RWPE2 (cell line): ENCODE measurements at regions not wholly inside any gene's neighbourhood (a gene's known extent, or its start where the extent isn't known, plus 50 kb on each side); places are given as distances from the start of the nearest gene placed in this dataset.
"Not testable (repeated sequence)": the region's sequence is repeated elsewhere in the genome, so short reads cannot be mapped to it uniquely, and the experiment has no call there.

Experiments used
- ATAC-seq: fragments of 200-7000 bp; cut with Tn5 transposase; 3 replicates; pipeline ENCODE4 v1.9.1; 2021; ENCODE audit warnings: low read depth
- DNase-seq: peaks from one replicate; pipeline ENCODE4 v3.0.0-alpha.2; 2020; ENCODE audit warnings: low spot score
- H3K27ac ChIP-seq: fragments of 450-650 bp; 2 replicates; pipeline ENCODE4 v1.5.1; 2017; ENCODE audit warnings: mild to moderate bottlenecking; ENCODE audit not compliant: poor library complexity, severe bottlenecking
- H3K27me3 ChIP-seq: fragments of 250-450 bp; sonication (Bioruptor Pico); 2 replicates; pipeline ENCODE4 v1.5.1; 2021; ENCODE audit warnings: mild to moderate bottlenecking, moderate library complexity; ENCODE audit not compliant: insufficient read depth, poor library complexity, severe bottlenecking
- H3K36me3 ChIP-seq: fragments of 250-450 bp; sonication (Bioruptor Pico); 2 replicates; pipeline ENCODE4 v1.5.1; 2020; ENCODE audit warnings: low read depth, mild to moderate bottlenecking, moderate library complexity
- H3K4me1 ChIP-seq: fragments of 250-450 bp; sonication (Bioruptor Pico); 2 replicates; pipeline ENCODE4 v1.5.1; 2021; ENCODE audit warnings: mild to moderate bottlenecking, moderate library complexity; ENCODE audit not compliant: insufficient read depth, poor library complexity, severe bottlenecking
- H3K4me3 ChIP-seq: fragments of 250-450 bp; sonication (Bioruptor Pico); 2 replicates; pipeline ENCODE4 v1.5.1; 2021; ENCODE audit warnings: mild to moderate bottlenecking, moderate library complexity; ENCODE audit not compliant: severe bottlenecking
- H3K9me3 ChIP-seq: fragments of 250-450 bp; sonication (Bioruptor Pico); 2 replicates; pipeline ENCODE4 v1.5.1; 2021; ENCODE audit warnings: mild to moderate bottlenecking, moderate library complexity; ENCODE audit not compliant: severe bottlenecking
- CTCF ChIP-seq: fragments of 450-650 bp; IDR thresholded peaks from one replicate; pipeline ENCODE4 v1.5.1; 2017; ENCODE audit warnings: mild to moderate bottlenecking, moderate library complexity; ENCODE audit not compliant: poor library complexity, severe bottlenecking

- no peaks in the 10 kb centered on the region for H3K9me3 ChIP-seq
- ATAC-seq (no peak), DNase-seq (no peak)
- H3K36me3 ChIP-seq, result no peaks in the 10 kb centered on the region
- no peak for TF ChIP-seq CTCF
- no peak overlapping the region for H3K27ac ChIP-seq
- no peaks in the 10 kb centered on the region for H3K4me1 ChIP-seq
- no peaks in the 10 kb centered on the region for H3K27me3 ChIP-seq
- H3K4me3 ChIP-seq, result no peak overlapping the region
These were observed 431.2 kb downstream of the AGTPBP1 start for GRCh38 chr9:85310573-85310972.

- DNase-seq, result no peak
- no peak overlapping the region for H3K4me3 ChIP-seq
- H3K36me3 ChIP-seq, result no peaks in the 10 kb centered on the region
- no peak overlapping the region for H3K27ac ChIP-seq
- no peaks in the 10 kb centered on the region for H3K27me3 ChIP-seq
- no peak for ATAC-seq
- H3K4me1 ChIP-seq, result no peaks in the 10 kb centered on the region
- no peaks in the 10 kb centered on the region for H3K9me3 ChIP-seq
- no peak for TF ChIP-seq CTCF
These were observed 438.0 kb downstream of the AGTPBP1 start for GRCh38 chr9:85303757-85304134.

- Histone ChIP-seq H3K27ac (no peak overlapping the region), H3K36me3 (no peaks in the 10 kb centered on the region), H3K4me1 (no peaks in the 10 kb centered on the region), H3K9me3 (no peaks in the 10 kb centered on the region), H3K4me3 (no peak overlapping the region), H3K27me3 (no peaks in the 10 kb centered on the region)
- no peak for ATAC-seq
- DNase-seq, result no peak
- no peak for TF ChIP-seq CTCF
These were observed 438.6 kb downstream of the AGTPBP1 start for GRCh38 chr9:85302938-85303756.

GRCh38 chr9:85298499-85298898 is 443.3 kb downstream of the AGTPBP1 start:
- Histone ChIP-seq H3K4me1 (no peaks in the 10 kb centered on the region), H3K27ac (no peak overlapping the region), H3K9me3 (no peaks in the 10 kb centered on the region), H3K4me3 (no peak overlapping the region), H3K36me3 (no peaks in the 10 kb centered on the region), H3K27me3 (no peaks in the 10 kb centered on the region)
- no peak for DNase-seq
- no peak for ATAC-seq
- no peak for TF ChIP-seq CTCF

- not testable (repeated sequence) for DNase-seq, H3K4me1 ChIP-seq, H3K9me3 ChIP-seq, ATAC-seq, H3K27me3 ChIP-seq, H3K4me3 ChIP-seq, H3K36me3 ChIP-seq, H3K27ac ChIP-seq
These were observed 446.5 kb downstream of the AGTPBP1 start for GRCh38 chr9:85295244-85295643.
